A673 (cell line): ENCODE measurements at regions not wholly inside any gene's neighbourhood (a gene's known extent, or its start where the extent isn't known, plus 50 kb on each side); places are given as distances from the start of the nearest gene placed in this dataset.

ENCODE experiments used
- CTCF ChIP-seq: fragments of 300-800, 200-600 bp; sonication (generic); conservative IDR thresholded peaks from 2 replicates; pipeline ENCODE4 v1.5.1; 2017; ENCODE audit warnings: low read depth, mild to moderate bottlenecking, antibody characterized with exemption, low read length, moderate library complexity, mixed read lengths
- EZH2 ChIP-seq: fragments of 200-600 bp; sonication (generic); IDR thresholded peaks from 2 replicates; pipeline ENCODE4 v1.6.1; 2017; ENCODE audit warnings: borderline replicate concordance, low read depth, mild to moderate bottlenecking, mixed read lengths, antibody characterized with exemption, low read length; ENCODE audit not compliant: poor library complexity, severe bottlenecking

- TF ChIP-seq EZH2 (no peak), CTCF (no peak)
Observed at GRCh38 chr2:236440110-236440881, 129.3 kb upstream of the ACKR3 start.
